Uterus (tissue), 2 donors: ENCODE measurements at regions not wholly inside any gene's neighbourhood (a gene's known extent, or its start where the extent isn't known, plus 50 kb on each side); places are given as distances from the start of the nearest gene placed in this dataset.

Experiments
- POLR2A ChIP-seq, 2 donors: fragments of 450-650 bp; IDR thresholded peaks; one replicate each; pipeline ENCODE4 v1.6.1; 2016; ENCODE audit warnings: antibody characterized with exemption in 2 of 2, mild to moderate bottlenecking in 1 of 2, moderate library complexity in 1 of 2
- TF ChIP-seq, protein P1 (sequence below), 4 experiments: fragments of 200-600 bp in 2 of 4; fragments of 450-650 bp in 2 of 4; sonication (generic) in 2 of 4; IDR thresholded peaks; one replicate each; pipeline ENCODE4 v1.5.1; 2016 to 2019; ENCODE audit warnings: antibody characterized with exemption in 4 of 4, mild to moderate bottlenecking in 2 of 4, moderate library complexity in 1 of 4

DNA sequence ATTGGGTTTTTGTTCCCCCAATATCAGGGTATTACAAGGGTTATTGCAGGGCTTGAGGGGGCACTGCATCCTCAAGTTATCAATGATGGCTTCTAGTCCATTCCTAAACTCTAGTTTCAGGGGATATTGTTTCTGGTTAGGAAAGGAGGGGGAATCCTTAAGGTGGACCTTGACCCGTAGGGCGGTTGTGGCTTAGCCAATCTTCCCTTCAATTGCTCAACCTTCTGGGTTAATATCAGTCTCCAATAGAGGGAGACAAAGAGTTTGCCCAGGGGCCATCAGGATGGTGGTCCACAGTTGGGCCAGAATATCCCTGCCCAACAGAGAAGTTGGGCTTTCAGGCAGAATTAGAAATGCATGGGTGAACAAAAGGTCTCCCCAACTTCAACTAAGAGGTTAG, 214.9 kb downstream of the BCHE start:
- TF ChIP-seq, protein P1, sequence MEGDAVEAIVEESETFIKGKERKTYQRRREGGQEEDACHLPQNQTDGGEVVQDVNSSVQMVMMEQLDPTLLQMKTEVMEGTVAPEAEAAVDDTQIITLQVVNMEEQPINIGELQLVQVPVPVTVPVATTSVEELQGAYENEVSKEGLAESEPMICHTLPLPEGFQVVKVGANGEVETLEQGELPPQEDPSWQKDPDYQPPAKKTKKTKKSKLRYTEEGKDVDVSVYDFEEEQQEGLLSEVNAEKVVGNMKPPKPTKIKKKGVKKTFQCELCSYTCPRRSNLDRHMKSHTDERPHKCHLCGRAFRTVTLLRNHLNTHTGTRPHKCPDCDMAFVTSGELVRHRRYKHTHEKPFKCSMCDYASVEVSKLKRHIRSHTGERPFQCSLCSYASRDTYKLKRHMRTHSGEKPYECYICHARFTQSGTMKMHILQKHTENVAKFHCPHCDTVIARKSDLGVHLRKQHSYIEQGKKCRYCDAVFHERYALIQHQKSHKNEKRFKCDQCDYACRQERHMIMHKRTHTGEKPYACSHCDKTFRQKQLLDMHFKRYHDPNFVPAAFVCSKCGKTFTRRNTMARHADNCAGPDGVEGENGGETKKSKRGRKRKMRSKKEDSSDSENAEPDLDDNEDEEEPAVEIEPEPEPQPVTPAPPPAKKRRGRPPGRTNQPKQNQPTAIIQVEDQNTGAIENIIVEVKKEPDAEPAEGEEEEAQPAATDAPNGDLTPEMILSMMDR (IDR thresholded peaks at IDR 0.05) = no peak
- TF ChIP-seq POLR2A (IDR thresholded peaks at IDR 0.05) = no peak
